Smooth muscle cell (in vitro differentiated cells): ENCODE measurements at regions not wholly inside any gene's neighbourhood (a gene's known extent, or its start where the extent isn't known, plus 50 kb on each side); places are given as distances from the start of the nearest gene placed in this dataset.

Experiments used
- DNase-seq: peaks from one replicate; lab custom pipeline; 2025; ENCODE audit not compliant: unreplicated experiment; lab: John Stamatoyannopoulos, UW
- H2AFZ ChIP-seq: fragments of 200-600 bp; sonication (generic); 2 replicates; pipeline ENCODE4 v1.6.0; 2016; ENCODE audit warnings: antibody characterized with exemption, low read depth, mild to moderate bottlenecking
- H3F3A ChIP-seq: fragments of 200-600 bp; sonication (generic); 2 replicates; pipeline ENCODE4 v1.6.0; 2017; ENCODE audit warnings: antibody characterized with exemption, low read depth
- H3K27ac ChIP-seq: fragments of 200-600 bp; sonication (generic); 2 replicates; pipeline ENCODE4 v1.5.1; 2016; ENCODE audit warnings: low read depth, mild to moderate bottlenecking
- H3K27me3 ChIP-seq: fragments of 200-600 bp; sonication (generic); 2 replicates; pipeline ENCODE4 v1.6.1; 2016; ENCODE audit warnings: low read depth, mild to moderate bottlenecking
- H3K36me3 ChIP-seq: fragments of 200-600 bp; sonication (generic); 2 replicates; pipeline ENCODE4 v1.5.1; 2016; ENCODE audit warnings: low read depth
- H3K4me1 ChIP-seq: fragments of 200-600 bp; sonication (generic); 2 replicates; pipeline ENCODE4 v1.5.1; 2016; ENCODE audit warnings: low read depth
- H3K4me2 ChIP-seq: fragments of 200-600 bp; sonication (generic); 2 replicates; pipeline ENCODE4 v1.6.0; 2016; ENCODE audit warnings: mild to moderate bottlenecking
- H3K4me3 ChIP-seq: fragments of 200-600 bp; sonication (generic); 2 replicates; pipeline ENCODE4 v1.5.1; 2016; ENCODE audit warnings: mild to moderate bottlenecking
- H3K79me2 ChIP-seq: fragments of 200-600 bp; sonication (generic); 2 replicates; pipeline ENCODE4 v1.6.0; 2016; ENCODE audit warnings: low read depth, mild to moderate bottlenecking
- H3K9ac ChIP-seq: fragments of 200-600 bp; sonication (generic); 2 replicates; pipeline ENCODE4 v1.6.0; 2016; ENCODE audit warnings: low read depth
- H3K9me3 ChIP-seq: fragments of 200-600 bp; sonication (generic); replicated peaks from 2 replicates; pipeline ENCODE4 v1.5.1; 2016; ENCODE audit warnings: low read depth
- H4K20me1 ChIP-seq: fragments of 200-600 bp; sonication (generic); 2 replicates; pipeline ENCODE4 v1.6.0; 2016; ENCODE audit warnings: low read depth
- CTCF ChIP-seq: fragments of 200-600 bp; sonication (generic); IDR thresholded peaks from 2 replicates; pipeline ENCODE4 v1.5.1; 2017; ENCODE audit warnings: borderline replicate concordance, mild to moderate bottlenecking, antibody characterized with exemption; ENCODE audit not compliant: insufficient read depth, poor library complexity, severe bottlenecking
- WGBS: methylation state at CpG from one replicate; pipeline ENCODE4 v1.1.7; 2016; ENCODE audit warnings: low lambda C conversion rate; 5-methylcytosine and 5-hydroxymethylcytosine counted together

GRCh38 chr2:217249121-217250012, 389.5 kb upstream of the TNP1 start:
- 37% methylated on average over 8 of the region's 8 CpGs for WGBS
- Histone ChIP-seq H3K27me3 (no peaks in the 10 kb centered on the region), H3K36me3 (no peaks in the 10 kb centered on the region), H3K9ac (no peak overlapping the region), H3K4me3 (no peak overlapping the region), H3K27ac (no peak overlapping the region), H3K4me1 (peaks cover 15% of the 10 kb centered on the region), H3K9me3 (no peaks in the 10 kb centered on the region), H2AFZ (no peak overlapping the region), H3K79me2 (no peaks in the 10 kb centered on the region), H3F3A (peaks cover 31% of the 10 kb centered on the region), H3K4me2 (peak overlapping the region; percentile 35), H4K20me1 (no peaks in the 10 kb centered on the region)
- no peak for TF ChIP-seq CTCF
- no peak for DNase-seq

DNA sequence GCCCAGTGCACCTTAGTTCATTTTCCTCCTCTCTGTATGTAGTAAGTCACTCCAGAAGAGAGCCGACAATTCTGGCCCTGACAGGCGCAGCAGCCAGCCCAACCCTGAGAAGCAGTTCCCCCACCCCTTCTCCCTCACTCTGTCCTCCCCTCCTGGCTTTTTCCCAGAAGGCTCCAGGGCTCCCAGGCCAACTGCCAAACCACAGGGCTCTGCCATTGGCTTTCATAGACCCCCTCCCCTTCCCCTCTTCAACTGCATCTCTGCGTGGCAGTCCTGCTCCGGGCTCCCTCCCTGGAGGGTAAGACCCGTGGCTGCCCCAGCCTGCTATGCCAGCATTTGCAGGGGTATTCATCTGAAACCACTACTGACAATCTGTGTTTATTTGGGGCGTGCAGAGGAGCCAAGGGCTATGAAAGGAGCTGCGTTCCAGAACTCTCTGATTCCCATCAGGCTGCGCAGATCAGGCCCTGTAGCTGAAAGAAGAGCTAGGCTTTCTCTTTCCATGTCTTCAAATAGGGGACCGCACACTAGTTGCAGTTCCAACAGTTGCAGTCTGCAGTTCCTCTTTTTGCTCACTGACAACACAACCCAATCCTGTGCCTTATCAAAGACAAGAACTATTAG, 388.6 kb upstream of the TNP1 start:
- no peak overlapping the region for H3K4me3 ChIP-seq
- H3K27ac ChIP-seq, result no peak overlapping the region
- WGBS, result 66% methylated on average over 9 of the region's 9 CpGs
- H3F3A ChIP-seq, result peaks cover 31% of the 10 kb centered on the region
- peaks cover 15% of the 10 kb centered on the region for H3K4me1 ChIP-seq
- no peak for TF ChIP-seq CTCF
- DNase-seq, result no peak
- H3K9me3 ChIP-seq, result no peaks in the 10 kb centered on the region
- peak overlapping the region; percentile 41 for H3K4me2 ChIP-seq
- no peaks in the 10 kb centered on the region for H3K79me2 ChIP-seq
- peak overlapping the region; percentile 62 for H2AFZ ChIP-seq
- H3K36me3 ChIP-seq, result no peaks in the 10 kb centered on the region
- H4K20me1 ChIP-seq, result no peaks in the 10 kb centered on the region
- H3K9ac ChIP-seq, result no peak overlapping the region
- no peaks in the 10 kb centered on the region for H3K27me3 ChIP-seq

- H3K27me3 ChIP-seq, result no peaks in the 10 kb centered on the region
- H3F3A ChIP-seq, result peaks cover 31% of the 10 kb centered on the region
- H3K9me3 ChIP-seq, result no peaks in the 10 kb centered on the region
- no peak overlapping the region for H2AFZ ChIP-seq
- no peaks in the 10 kb centered on the region for H4K20me1 ChIP-seq
- H3K36me3 ChIP-seq, result no peaks in the 10 kb centered on the region
- no peaks in the 10 kb centered on the region for H3K79me2 ChIP-seq
- peaks cover 15% of the 10 kb centered on the region for H3K4me1 ChIP-seq
- DNase-seq, result no peak
- no peak overlapping the region for H3K9ac ChIP-seq
- H3K4me3 ChIP-seq, result no peak overlapping the region
- 80% methylated on average over 8 of the region's 8 CpGs for WGBS
- TF ChIP-seq CTCF, result no peak
- H3K27ac ChIP-seq, result no peak overlapping the region
- H3K4me2 ChIP-seq, result no peak overlapping the region
Measured at GRCh38 chr2:217247476-217247875, 387.6 kb upstream of the TNP1 start.
